ENCODE measurements at regions not wholly inside any gene's neighbourhood (a gene's known extent, or its start where the extent isn't known, plus 50 kb on each side); places are given as distances from the start of the nearest gene placed in this dataset.
A peak's percentile ranks its signal among the peaks of the same experiment; 100 is the strongest.

DNA sequence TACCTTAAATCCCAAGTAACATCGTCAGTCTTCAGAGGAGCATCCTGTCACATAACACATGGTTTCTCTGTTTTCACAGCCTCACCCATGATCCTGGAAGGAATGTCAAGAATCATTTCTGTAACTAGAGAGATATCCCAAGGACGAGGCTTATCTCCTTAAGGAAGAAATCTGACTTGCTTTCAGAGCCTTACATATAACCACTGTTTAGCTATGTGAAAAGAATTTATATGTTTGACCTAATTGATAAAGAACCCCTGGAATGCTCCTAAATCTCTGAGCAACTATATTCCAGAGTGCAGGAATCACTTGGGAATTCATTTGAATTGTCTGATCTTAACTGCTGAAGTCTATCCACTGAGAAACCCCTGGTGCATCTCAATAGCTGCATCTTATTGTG lies 243.1 kb downstream of the ALDH8A1 start:
- no peak for DNase-seq

DNA sequence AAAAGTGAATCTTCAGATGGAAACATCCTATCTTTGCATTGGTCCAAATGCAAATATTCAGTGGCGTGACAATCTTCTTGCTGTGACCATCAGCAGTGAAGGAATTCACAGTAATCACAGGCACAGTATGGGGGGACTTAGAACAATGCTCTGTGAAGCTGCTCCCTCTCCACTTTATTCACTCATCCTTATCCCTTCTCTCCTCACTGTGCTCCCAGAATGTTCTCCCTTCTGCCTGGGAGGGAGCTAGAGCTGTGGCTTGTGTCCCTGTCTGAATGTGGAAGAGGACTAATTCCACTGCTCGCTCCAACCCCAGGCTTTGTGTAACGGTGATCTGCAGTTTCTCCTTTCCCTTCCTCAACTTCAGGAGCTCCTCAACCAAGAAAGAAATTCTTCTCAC lies 243.7 kb downstream of the ALDH8A1 start:
- no peak for DNase-seq

DNA sequence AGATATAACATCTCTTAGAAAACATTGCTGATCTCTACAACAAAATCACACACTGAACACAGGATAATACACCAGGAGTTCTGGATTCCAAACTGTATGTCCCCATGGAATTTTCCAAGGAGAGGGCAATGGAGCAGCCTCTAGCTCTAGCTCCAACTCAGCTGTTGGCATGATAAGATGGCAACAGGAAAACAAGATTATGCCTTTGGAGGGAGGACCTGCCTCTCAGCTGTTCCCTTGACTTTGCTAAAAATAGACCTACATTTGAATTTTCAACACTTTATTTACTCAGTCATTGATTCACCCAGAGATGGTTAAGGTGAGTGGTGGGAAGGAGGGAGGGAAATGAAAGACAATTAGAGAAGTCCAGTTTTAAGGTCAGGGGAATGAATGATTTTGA lies 246.7 kb downstream of the ALDH8A1 start:
- no peak for DNase-seq

DNA sequence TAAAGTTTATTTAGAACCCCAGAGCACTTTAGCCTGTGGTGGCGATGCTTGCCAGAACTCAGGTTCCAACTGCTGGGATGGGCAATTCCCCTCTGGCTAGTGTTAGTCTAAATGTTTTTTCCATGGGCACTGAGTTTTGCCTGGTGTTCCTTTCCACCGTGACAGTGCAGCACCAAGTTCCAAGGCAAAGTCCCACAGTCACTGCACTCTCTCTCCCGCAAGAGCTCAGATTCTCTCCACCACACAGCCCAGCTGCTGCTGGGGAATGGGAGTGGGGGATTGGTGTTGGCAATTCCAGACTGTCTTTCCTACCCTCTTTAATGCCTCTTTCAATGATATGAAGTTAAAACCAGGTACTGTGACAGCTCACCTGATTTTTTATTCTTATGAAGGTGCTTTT lies 247.6 kb downstream of the ALDH8A1 start:
- DNase-seq: no peak

DNA sequence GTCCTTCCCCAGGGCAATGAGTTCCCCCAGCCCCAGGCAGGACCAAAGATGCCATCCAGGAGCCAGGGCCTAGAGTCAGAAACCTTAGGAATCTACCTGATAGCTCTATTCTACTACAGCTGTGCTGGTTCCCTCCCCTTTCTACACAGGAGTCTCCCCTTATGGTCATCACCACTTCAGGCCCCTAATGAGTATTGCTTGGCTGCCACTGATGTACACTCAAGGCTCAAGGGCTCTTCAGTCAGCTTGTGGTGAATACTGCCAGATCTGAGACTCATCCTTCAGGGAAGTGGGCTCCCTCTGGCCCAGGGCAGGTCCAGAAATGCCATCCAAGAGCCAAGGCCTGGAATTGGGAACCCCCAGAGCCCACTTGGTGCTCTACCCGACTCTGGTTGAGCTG lies 248.6 kb downstream of the ALDH8A1 start:
- DNase-seq: no peak

DNA sequence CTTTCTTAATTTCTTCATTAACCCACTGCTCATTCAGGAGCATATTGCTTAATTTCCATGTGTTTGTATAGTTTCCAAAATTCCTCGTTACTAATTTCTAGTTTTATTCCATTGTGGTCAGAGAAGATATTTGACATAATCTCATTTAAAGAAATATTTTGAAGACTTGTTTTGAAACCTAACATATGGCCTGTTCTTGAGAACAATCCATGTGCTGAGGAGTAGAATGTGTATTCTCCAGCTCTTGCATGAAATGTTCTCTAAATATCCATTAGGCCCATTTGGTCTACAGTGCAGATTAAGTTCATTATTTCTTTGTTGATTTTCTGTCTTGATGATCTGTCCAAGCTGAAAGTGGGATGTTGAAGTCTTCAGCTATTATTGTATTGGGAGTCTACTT lies 251.7 kb downstream of the ALDH8A1 start:
- DNase-seq: no peak

DNA sequence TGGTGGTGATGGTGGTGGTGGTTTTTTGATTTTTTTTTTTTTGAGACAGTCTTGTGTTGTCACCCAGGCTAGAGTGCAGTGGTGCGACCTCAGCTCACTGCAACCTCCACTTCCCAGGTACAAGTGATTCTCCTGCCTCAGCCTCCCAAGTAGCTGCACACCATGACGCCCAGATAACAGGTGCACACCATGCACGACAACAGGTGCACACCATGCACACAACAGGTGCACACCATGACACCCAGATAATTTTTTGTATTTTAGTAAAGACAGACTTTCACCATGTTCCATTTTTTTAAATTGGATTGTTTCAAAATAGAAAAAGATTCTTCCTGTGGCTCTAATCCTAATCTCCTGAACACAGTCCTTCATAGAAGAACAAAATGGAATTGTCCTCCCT lies 257.9 kb downstream of the ALDH8A1 start:
- no peak for DNase-seq

DNA sequence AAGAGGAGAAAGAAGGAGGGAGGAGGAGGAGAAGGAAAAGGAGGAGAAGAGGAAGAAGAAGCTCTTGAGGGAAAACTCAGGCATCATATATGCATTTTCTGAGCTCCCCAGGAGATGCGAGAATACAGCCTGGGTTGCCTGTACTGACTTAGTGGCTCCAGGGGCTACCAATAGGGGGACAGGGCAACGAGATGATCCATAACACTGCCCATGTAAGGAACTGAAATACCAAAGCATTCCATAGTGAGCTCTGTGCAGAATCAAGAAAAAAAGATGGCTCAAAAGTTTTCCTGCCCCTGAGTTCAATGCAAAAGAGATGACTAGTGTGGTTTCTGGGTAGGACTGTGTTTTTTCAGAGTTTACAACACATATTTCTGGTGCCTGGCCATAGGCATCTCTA lies 258.7 kb downstream of the ALDH8A1 start:
- DNase-seq: no peak

DNA sequence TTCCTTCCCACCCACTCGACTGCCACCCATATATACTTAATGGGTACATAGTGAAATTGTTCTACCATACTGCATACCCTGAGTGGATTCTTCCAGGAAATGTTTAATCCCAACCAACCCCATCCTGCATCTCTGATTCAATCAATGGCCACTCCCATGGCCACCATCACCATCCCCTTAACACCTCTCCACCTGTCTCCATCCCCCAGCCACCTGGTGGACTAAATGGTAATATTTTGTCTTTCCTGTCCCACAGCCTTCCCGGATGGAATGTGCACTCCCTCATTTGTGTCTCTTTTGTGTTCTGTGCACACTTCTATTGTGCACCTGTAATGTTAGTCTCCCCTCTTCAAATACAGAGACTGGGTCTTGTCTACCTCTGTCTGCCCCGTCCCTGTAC lies 259.9 kb downstream of the ALDH8A1 start:
- no peak for DNase-seq

DNA sequence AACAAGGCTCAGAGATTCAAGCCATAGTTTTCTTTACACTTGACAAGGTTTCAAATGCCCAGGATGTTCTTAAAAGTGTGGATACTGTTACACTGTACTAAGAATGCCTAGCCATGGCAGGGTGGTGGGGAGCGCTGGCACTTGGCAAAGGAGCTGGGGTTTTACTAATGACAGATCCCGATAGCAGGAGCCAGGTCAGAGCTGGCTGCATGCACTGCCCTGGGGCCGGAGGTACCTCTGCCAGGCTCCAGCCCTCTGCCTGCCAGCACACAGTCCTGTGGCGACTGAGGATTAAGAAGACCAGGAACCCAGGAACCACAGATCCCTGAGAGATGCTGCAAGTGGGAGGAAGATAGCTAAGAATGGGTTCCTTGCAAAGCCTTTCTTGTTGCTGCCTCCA lies 260.3 kb downstream of the ALDH8A1 start:
- DNase-seq: no peak

DNA sequence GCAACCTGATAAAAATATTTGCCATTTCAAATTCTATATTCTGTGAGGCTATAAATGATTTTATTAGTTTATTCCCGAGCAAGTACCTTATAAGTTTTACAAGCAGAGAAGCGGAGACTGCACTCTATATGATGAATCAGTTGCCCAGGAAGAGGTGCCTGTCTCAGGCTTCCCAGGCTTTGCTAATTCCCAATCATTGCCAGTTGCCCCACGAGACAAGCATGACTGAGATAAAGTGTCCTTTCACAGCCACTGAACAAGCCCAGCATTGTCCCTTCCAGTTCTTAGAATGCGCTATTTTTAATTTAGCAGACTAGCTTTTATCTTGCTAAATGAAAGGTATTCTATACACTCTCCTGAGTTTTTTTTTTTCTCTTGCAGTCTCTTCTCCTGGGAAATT lies 260.7 kb downstream of the ALDH8A1 start:
- DNase-seq: no peak

DNA sequence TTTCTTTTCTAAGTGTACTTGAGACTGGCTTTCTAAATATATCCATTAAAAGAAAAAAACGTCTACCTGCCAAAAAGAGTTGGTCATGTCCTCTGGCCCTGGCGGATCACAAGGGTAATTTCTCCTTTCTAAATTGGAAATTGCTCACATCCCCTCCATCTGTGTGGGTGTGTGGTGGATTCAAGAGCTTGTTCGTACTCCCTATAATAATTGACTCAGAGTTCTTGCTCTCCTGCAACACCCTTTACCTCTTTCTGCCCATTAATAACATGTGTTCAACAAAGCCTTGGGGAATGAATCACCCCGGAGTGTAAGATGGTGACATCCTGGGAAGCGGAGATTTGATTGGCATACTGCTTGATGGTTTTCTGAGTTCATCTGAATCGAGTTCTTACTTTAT lies 263.8 kb downstream of the ALDH8A1 start:
- no peak for DNase-seq

DNA sequence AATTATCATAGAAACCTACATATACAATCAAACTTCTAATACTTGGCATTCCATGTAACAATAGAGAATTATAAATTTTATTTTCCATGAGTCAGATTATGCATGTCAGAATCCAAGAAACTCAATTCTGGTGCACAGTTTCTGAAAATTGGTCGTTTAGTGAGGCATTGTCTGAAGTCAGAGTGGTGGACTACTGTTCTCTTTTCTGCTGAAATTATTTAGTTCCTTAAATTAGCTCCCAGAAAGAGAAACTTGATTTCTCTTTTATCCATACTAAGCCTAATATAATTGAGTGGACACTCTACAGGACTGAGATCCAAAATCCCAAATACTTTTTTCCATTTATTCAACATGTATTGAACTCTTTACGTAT lies 265.5 kb downstream of the ALDH8A1 start:
- DNase-seq: no peak

DNA sequence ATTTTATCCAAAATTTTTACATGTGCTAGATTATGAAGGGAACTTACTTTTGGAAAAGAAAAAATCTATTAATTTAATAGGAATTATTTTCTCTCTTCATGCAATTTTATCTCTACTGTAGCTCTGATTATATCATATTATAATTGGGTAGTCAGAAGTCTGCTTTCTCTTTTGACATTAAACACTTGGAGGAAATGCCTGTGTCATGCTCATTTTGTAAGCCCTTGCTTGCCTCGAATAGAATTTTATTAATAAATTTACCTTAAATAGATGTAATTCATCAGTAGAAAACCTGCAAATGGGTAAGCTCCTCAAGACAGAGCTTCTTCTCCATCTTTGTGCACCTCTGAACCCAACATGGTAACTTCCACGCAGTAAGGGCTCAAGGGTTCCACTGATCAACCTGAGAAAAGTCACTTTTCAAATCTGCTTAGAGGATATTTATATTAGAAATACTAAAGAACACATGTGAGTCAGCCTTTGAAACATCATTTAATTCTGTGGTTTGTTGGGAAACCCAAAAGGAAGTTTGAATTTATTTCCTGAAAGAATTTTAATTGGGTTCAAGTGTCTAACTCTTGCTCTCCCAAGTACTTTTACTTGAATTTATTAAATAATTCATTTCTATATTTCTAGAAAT lies 266.0 kb downstream of the ALDH8A1 start:
- no peak for DNase-seq

DNA sequence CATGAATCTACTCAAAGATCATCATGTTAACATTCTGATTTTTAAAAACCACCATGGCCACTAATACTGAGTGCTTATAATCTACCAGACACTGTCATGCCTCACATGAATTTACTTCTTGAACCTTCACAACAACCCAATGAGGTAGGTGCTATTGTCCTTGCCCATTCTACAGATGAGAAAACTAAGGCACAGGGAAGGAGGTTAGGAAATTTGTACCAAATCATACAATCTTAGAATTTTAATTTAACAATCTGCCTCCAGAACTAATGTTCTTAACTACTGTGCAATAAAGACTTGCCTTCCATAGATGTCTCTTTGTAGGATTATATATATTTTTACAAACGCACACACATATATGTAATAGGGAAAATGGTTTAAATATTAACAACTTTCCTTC lies 269.5 kb downstream of the ALDH8A1 start:
- no peak for DNase-seq

DNA sequence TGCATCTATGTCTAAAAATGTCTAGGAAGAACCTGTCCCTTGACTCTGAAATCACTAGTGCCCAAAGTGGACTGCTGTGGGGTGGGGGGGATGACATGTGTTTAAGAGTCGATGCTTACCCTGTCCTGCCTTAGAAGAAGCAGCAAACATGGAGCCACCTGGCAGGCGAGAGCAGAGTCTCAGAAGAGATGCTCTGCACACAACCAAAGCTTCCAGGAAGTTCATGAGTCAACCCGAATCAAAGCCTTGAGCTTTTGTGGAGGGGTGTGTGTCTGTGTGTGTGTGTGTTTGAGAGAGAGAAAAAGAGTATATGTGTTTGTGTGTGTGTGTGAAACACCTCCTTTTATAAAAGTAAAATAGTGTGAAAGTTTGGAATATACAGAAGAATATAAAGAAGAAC lies 269.9 kb downstream of the ALDH8A1 start:
- DNase-seq: no peak

DNA sequence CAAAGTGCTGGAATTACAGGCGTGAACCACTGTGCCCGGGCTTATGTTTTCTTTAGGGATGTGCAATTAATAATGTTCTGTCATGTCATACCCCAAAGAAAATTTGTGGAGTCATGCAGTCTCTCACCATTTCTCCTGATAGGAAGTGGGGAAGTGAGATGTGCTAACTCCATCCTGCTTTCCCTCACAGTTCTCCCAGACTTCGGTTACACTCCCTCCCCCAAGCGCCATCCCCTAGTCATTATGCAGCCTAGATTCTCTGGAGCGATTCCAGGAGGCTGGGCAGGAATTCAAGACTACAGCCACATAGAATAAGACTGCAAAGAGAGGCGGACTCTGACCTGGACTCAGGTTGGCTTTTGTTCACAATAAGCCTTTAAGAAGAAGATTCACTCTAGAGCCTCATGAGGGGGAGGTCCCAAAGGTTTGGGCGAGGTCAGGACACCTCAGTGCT lies 271.4 kb downstream of the ALDH8A1 start:
- peak; percentile 1 for DNase-seq

DNA sequence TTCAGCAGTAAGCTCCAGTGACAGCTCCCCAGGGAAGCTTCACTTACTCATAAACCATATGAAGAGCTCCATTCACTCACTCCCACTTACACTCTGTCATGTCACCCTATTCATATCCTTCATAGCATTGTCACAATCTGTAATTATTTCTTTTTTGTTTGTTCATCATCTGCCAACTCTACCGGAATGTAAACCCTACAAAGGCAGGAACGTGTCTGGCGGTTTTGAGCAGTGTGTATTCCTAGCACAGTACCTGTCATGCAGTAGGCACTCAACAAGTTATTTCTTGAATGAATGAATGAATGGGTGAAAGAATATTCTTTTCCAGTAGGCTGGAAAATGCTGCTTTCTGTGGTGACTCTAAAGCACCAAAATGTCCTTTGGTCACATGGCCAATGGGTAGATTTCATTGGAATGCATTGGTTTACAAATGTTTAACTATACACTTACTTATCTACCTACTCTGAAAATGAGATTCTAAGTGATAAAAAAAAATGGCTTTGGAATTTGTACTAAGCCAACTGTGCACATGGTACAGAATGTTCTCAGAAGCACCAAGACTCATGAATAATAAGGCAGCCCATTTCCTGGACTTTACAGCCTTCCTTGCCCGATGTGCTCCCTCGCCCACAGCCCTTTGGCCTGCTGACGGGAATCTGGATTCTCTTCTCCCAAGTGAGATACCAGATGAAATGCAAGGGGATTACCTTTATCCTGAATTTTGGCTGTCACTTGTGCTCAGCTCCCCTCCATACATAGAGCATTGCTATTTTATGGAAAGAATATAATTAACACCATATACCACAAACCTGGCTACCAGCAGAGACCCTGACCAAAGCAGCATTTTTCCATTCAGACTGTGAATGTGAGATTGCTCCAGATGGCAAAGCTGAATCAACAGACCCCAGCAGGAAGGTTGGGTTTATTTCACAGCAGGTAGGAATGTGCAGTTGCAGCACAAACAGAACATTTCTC lies 273.3 kb downstream of the ALDH8A1 start:
- peak; percentile 13 for DNase-seq

DNA sequence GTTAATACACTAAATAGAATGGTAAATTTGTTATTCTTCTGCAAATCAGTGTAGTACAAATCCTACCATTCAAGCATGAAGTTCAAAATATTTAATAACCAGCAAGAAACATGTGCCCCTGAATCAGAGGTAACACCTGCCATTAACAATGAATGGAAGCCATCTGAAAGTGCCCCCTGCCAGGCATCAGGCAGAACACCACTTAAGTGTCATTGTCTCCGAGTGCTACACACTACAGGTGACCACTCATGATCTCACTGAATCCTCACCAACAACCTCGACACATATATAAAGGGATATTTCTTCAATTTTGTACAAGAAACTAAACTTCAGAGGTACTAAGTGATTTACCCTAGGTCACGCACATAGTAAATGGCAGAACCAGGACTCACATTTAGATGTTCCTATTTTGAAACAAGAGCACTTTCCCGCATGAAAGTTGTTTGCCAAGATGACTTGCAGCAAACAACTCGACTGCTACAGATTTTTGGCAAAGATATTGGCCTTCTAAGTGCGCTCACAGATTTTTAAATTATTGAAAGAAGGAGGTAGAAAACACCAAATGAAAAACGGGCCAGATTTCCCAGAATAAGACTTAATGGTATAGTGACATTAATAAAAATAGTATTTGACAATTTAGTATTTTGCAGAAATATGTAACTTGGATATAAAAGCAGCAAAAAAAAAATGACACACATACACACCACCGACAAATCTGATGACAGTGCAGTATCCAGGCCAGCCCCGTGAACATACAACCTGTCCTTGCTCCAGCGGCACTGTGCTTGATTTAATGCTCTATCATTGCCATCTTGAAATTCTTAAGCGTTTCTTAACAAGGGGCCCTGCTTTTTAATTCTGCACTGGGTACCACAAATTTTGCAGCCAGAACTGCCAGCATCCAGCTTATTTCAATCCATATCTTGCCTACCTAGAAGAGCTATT lies 274.5 kb downstream of the ALDH8A1 start:
- no peak for DNase-seq

DNA sequence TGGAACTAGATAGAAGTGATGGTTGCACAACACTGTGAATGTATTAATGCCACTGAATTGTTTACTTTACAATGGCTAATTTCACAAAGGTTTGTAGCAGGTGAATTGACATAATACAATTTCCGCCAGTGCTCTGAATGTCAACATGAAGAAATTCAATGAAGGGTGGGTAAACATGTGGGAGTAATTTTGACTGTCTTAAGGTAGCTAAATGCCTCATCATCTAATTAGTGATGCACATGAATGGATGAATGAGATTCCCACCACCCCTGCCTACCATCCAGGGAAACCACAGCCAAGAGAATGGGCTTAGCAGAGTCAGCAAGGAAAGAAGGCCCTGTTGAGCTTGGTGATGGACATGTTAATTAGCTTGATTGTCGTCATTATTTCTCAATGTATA lies 275.3 kb downstream of the ALDH8A1 start:
- DNase-seq: no peak

DNA sequence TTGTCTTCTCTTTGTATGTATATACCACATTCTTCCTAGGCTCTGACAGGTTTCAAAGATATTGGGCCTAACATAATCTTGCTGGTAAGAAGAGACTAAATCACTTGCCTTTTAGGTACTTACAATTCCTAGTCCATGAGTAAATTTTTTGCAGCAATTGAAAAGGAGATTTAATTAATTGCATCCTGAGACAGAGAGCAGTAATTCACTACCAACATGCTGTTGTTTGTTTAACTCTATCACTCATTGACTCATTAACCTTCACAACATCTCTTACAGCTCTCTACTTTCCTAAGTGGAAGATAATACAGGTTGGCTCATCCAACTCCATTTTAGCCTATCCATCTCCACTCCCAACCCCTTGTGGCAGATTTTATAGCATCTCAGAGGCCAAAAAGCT lies 280.4 kb downstream of the ALDH8A1 start:
- DNase-seq: no peak

DNA sequence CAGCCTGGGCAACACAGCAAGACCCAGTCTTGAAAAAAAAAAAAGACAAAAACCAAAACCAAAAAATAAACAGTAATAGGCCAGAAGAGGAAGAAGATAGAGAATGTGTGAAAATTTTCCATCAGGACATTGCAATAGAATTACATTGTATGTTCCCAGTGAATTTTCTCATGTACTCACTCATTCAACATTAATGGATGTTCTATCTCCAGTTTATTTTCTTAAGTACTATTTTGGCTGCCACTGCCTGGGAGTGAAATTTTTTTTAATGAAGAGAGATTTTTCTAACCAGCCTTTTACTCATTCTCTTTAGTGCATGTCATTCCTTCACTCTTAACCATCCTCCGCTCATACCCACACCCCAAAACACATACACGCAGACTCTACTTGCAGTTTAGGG lies 282.8 kb downstream of the ALDH8A1 start:
- no peak for DNase-seq

DNA sequence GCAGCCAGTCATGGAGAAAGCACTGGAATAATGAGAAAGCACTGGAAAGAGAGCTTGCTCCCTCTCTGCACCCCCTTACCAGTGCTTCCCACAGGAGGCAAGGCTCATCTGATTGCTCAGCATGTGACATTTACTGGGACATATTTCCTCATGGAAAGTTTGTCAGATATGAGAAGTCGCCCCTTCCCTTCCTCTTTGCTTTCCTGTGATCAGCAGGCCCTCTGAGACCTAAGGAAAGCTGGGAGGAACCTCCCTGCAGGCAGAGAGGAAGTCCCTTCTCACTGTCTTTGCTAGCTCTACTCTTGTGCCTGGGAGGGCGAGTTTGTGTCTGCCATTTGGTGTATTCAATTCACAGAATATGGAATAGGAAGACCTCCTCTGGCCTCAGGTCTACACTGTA lies 283.8 kb downstream of the ALDH8A1 start:
- no peak for DNase-seq
